Progenitor cell of endocrine pancreas (in vitro differentiated cells): ENCODE measurements at regions not wholly inside any gene's neighbourhood (a gene's known extent, or its start where the extent isn't known, plus 50 kb on each side); places are given as distances from the start of the nearest gene placed in this dataset.
A peak's percentile ranks its signal among the peaks of the same experiment; 100 is the strongest.

Source experiments
- DNase-seq: peaks from one replicate; pipeline ENCODE4 v3.0.0; 2021; ENCODE audit warnings: low spot score; ENCODE audit not compliant: unreplicated experiment
- H3K27ac Mint-ChIP-seq: 2 replicates; pipeline ENCODE4 v1.8.0; 2021; ENCODE audit warnings: mild to moderate bottlenecking, moderate library complexity, mixed read lengths
- H3K27me3 Mint-ChIP-seq: 2 replicates; pipeline ENCODE4 v1.8.0; 2021; ENCODE audit warnings: mixed read lengths
- H3K36me3 Mint-ChIP-seq: 2 replicates; pipeline ENCODE4 v1.8.0; 2022; ENCODE audit warnings: mixed read lengths; ENCODE audit not compliant: insufficient read depth
- H3K4me1 Mint-ChIP-seq: 2 replicates; pipeline ENCODE4 v1.8.0; 2021; ENCODE audit warnings: low read depth, mixed read lengths
- H3K4me3 Mint-ChIP-seq: 2 replicates; pipeline ENCODE4 v1.8.0; 2021; ENCODE audit warnings: low read depth, mild to moderate bottlenecking, moderate library complexity, mixed read lengths
- H3K9me3 Mint-ChIP-seq: 2 replicates; pipeline ENCODE4 v1.8.0; 2021; ENCODE audit warnings: low read depth, mixed read lengths
- TF ChIP-seq, protein P1 (sequence below): fragments of 200-600 bp; sonication (generic); IDR thresholded peaks from one replicate; pipeline ENCODE4 v1.5.0; 2021; ENCODE audit warnings: antibody characterized with exemption, mild to moderate bottlenecking; ENCODE audit not compliant: unreplicated experiment

GRCh38 chr5:40171971-40172370, 507.7 kb upstream of the PTGER4 start:
- DNase-seq, result no peak
- H3K4me1 Mint-ChIP-seq, result no peaks in the 10 kb centered on the region
- peaks cover 44% of the 10 kb centered on the region for H3K9me3 Mint-ChIP-seq
- no peak overlapping the region for H3K4me3 Mint-ChIP-seq
- no peaks in the 10 kb centered on the region for H3K27me3 Mint-ChIP-seq
- TF ChIP-seq, protein P1, sequence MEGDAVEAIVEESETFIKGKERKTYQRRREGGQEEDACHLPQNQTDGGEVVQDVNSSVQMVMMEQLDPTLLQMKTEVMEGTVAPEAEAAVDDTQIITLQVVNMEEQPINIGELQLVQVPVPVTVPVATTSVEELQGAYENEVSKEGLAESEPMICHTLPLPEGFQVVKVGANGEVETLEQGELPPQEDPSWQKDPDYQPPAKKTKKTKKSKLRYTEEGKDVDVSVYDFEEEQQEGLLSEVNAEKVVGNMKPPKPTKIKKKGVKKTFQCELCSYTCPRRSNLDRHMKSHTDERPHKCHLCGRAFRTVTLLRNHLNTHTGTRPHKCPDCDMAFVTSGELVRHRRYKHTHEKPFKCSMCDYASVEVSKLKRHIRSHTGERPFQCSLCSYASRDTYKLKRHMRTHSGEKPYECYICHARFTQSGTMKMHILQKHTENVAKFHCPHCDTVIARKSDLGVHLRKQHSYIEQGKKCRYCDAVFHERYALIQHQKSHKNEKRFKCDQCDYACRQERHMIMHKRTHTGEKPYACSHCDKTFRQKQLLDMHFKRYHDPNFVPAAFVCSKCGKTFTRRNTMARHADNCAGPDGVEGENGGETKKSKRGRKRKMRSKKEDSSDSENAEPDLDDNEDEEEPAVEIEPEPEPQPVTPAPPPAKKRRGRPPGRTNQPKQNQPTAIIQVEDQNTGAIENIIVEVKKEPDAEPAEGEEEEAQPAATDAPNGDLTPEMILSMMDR, result no peak
- no peaks in the 10 kb centered on the region for H3K36me3 Mint-ChIP-seq
- no peak overlapping the region for H3K27ac Mint-ChIP-seq

- Mint-ChIP-seq H3K4me3 (no peak overlapping the region), H3K27ac (no peak overlapping the region), H3K4me1 (no peaks in the 10 kb centered on the region), H3K9me3 (peaks cover 25% of the 10 kb centered on the region), H3K27me3 (no peaks in the 10 kb centered on the region), H3K36me3 (no peaks in the 10 kb centered on the region)
- TF ChIP-seq, protein P1, result no peak
- no peak for DNase-seq
These were observed 512.4 kb upstream of the PTGER4 start for GRCh38 chr5:40167283-40167682.

GRCh38 chr5:40166802-40167201, 512.9 kb upstream of the PTGER4 start:
- H3K9me3 Mint-ChIP-seq, result peaks cover 25% of the 10 kb centered on the region
- no peak for DNase-seq
- H3K27me3 Mint-ChIP-seq, result no peaks in the 10 kb centered on the region
- H3K4me3 Mint-ChIP-seq, result no peak overlapping the region
- H3K4me1 Mint-ChIP-seq, result no peaks in the 10 kb centered on the region
- H3K27ac Mint-ChIP-seq, result peak overlapping the region; percentile 22
- no peaks in the 10 kb centered on the region for H3K36me3 Mint-ChIP-seq
- TF ChIP-seq, protein P1, result no peak

DNA sequence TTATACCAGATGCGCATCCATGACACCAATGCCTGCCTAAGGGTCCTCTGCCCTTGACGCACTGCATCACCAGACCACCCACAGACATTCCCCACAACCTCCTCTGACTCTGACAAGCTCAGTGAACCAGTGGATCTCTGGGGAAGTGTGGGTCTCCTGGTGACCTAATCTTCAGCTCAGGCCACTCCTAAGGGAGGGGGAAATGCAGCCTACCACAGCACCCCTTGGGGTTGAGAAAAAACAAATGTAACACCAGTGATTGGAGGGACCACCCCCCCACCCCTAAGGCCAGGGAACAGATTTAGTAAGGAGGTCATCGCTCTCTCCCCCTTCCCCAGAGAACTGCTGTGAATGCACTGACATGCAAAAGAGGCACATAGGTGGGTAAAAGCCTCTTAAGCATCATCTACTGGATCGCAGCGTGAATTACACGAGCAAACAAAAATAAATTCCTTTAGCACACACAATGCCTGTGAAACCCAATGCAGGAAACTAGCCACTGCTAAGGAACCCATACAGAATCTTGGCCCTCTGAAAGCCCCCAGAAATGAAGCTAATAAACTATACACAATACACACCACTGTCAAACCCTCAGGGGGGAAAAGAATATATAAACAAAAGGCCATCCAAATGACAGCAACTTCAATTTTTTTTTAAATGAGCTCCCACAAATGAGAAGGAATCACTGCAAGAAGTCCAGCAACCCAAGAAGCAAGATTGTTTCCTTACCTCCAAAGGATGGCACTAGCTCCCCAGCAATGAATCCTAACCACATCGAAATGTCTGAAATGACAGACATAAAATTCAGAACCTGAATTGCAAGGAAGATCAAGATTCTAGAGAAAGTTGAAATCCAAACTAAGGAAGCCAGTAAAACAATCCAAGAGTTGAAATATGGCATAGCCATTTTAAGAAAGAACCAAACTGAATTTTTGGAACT, 513.7 kb upstream of the PTGER4 start:
- H3K27ac Mint-ChIP-seq, result no peak overlapping the region
- TF ChIP-seq, protein P1, result no peak
- no peaks in the 10 kb centered on the region for H3K4me1 Mint-ChIP-seq
- peaks cover 22% of the 10 kb centered on the region for H3K9me3 Mint-ChIP-seq
- no peak for DNase-seq
- H3K27me3 Mint-ChIP-seq, result no peaks in the 10 kb centered on the region
- H3K36me3 Mint-ChIP-seq, result no peaks in the 10 kb centered on the region
- no peak overlapping the region for H3K4me3 Mint-ChIP-seq

DNA sequence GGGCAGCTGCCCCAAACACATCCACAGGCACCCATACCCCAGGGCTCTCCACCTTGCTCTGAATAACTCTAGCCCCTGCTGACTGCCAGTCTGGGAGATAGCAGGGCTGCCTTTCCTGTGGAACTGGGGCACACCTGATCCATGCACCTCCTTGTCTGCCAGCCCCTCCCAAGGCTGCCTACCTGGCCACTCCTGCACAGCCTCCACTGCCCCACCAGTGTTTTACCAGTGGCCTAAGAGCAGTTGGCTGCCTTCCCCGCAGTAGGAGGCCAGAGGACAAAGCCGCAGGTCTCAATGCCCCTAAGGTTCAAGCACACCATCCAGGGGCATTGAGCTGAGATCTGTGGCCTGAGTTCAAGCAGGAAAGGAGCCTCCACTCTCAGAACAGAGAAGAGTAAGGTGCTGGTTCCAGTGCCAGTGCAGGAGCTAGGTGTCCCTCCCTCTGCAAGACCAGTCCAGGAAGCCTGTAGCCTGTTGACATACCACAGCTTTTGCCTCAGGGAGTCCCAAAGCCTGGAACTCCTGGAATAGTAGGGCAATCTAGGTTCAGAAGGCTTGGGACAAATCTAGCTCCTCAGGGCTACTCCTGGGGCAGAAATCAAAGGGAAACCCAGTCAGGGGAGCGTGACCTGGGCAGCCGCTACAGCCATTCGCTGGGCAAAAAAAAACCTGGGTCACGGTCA, 514.5 kb upstream of the PTGER4 start:
- Mint-ChIP-seq H3K9me3 (peaks cover 16% of the 10 kb centered on the region), H3K4me3 (no peak overlapping the region), H3K36me3 (no peaks in the 10 kb centered on the region), H3K27me3 (no peaks in the 10 kb centered on the region), H3K27ac (no peak overlapping the region), H3K4me1 (no peaks in the 10 kb centered on the region)
- TF ChIP-seq, protein P1, result no peak
- DNase-seq, result no peak
